GM13977 (cell line): ENCODE measurements at regions not wholly inside any gene's neighbourhood (a gene's known extent, or its start where the extent isn't known, plus 50 kb on each side); places are given as distances from the start of the nearest gene placed in this dataset.

Source experiments
- DNase-seq: peaks from one replicate; pipeline ENCODE4 v3.0.0; 2012; ENCODE audit warnings: low spot score
- in situ Hi-C: fragments of 300-500 bp; cut with MboI; formaldehyde crosslinking; loops from one replicate; pipeline ENCODE4 v1.12.0; 2022; ENCODE audit warnings: low sequenced_read_pairs, low pct_unique_long_range_greater_than_20kb, mixed read lengths, inconsistent platforms; ENCODE audit not compliant: unreplicated experiment
- TF ChIP-seq, protein P1 (sequence below): IDR thresholded peaks from 2 replicates; pipeline ENCODE4 v1.5.1; 2012; ENCODE audit warnings: mild to moderate bottlenecking, control low read depth; ENCODE audit not compliant: insufficient read depth; ENCODE audit errors: extremely low read depth, missing control alignments

DNA sequence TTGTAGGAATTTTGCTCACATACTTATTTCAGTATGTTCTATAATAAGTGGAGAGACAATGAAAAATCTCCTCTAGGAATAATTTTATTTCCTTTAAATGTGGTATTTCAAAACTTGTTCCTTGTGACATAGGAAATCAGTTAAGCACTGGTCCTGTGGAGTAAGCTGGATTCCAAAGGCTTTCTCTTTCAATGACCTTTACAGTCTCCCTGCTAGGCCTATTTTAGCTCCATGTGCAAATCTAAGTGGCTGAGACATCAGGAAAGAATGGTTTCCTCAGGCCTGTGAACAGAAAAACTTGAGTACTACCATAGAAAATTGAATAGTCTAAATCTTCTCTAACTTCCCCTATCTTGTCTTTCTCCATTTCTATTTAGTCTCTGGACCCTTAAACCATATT lies 514.2 kb upstream of the TLE4 start:
- in situ Hi-C loops: no loop called here
- TF ChIP-seq, protein P1, sequence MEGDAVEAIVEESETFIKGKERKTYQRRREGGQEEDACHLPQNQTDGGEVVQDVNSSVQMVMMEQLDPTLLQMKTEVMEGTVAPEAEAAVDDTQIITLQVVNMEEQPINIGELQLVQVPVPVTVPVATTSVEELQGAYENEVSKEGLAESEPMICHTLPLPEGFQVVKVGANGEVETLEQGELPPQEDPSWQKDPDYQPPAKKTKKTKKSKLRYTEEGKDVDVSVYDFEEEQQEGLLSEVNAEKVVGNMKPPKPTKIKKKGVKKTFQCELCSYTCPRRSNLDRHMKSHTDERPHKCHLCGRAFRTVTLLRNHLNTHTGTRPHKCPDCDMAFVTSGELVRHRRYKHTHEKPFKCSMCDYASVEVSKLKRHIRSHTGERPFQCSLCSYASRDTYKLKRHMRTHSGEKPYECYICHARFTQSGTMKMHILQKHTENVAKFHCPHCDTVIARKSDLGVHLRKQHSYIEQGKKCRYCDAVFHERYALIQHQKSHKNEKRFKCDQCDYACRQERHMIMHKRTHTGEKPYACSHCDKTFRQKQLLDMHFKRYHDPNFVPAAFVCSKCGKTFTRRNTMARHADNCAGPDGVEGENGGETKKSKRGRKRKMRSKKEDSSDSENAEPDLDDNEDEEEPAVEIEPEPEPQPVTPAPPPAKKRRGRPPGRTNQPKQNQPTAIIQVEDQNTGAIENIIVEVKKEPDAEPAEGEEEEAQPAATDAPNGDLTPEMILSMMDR: no peak
- no peak for DNase-seq

GRCh38 chr9:79060766-79061165 lies 511.0 kb upstream of the TLE4 start:
- TF ChIP-seq, protein P1: no peak
- in situ Hi-C loops: no loop called here
- no peak for DNase-seq

GRCh38 chr9:79061752-79062616 lies 509.8 kb upstream of the TLE4 start:
- TF ChIP-seq, protein P1: no peak
- DNase-seq: no peak
- in situ Hi-C loops: no loop called here

DNA sequence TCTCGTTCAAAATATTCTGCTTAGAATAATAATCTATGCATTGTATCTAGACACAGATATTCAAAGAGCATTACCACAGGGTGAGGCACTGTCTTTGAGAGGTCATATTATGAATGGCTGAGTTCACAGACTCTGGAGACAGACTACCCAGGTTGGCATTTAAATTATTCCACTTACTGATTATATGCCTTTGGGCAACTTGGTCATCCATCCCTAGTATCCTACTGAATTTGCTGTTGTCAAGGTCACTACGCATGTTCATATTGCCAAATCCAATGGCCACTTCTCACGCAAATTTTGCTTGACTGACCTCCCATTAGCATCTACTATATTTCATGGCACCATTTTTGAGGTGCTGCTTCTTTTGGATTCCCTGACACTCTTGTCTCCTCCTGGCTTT lies 498.6 kb upstream of the TLE4 start:
- in situ Hi-C loops: no loop called here
- no peak for DNase-seq

DNA sequence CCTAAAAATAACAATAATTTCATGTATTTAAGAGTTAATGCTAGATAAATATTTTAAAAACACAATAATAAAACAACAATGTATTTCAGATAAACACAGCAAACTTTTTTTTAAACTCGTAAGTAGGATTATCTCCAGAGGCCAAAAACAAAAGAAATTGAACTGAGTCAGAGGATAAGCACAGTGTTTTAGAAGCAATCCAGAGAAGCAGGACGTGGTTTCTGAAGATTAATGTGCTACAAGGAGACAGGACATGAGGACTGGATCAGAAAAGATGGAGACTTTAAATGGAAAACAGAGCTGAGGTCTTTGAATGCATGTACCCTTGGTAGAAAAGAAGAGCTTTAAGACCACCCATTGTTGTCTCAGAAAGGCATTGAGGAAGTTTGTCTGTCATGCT lies 491.2 kb upstream of the TLE4 start:
- in situ Hi-C loops: no loop called here
- TF ChIP-seq, protein P1: no peak
- DNase-seq: no peak

More for the DNA sequence above, 498.6 kb upstream of the TLE4 start:
- TF ChIP-seq, protein P1: no peak

GRCh38 chr9:79083621-79084020 lies 488.1 kb upstream of the TLE4 start:
- DNase-seq: no peak
- TF ChIP-seq, protein P1: no peak
- in situ Hi-C loops: no loop called here
